ENCODE measurements at regions not wholly inside any gene's neighbourhood (a gene's known extent, or its start where the extent isn't known, plus 50 kb on each side); places are given as distances from the start of the nearest gene placed in this dataset.

- no peaks in the 10 kb centered on the region for H3K36me3 ChIP-seq (replicated peaks in 1 of 2; ENCODE audit: insufficient read depth in 1 of 2, low read depth in 2 of 2)
- H3K27ac ChIP-seq: no peak overlapping the region
- no peak for DNase-seq
- H3K27me3 ChIP-seq: no peaks in the 10 kb centered on the region
- H3K4me3 ChIP-seq: no peak overlapping the region
- H3K4me1 ChIP-seq: no peaks in the 10 kb centered on the region
- ATAC-seq: no peak
- H3K9me3 ChIP-seq: no peaks in the 10 kb centered on the region
- no peak for TF ChIP-seq CTCF (IDR thresholded peaks at IDR 0.05)
- TF ChIP-seq POLR2A (IDR thresholded peaks at IDR 0.05): no peak
- intact Hi-C loops (cut with DNase I): no loop called here
Measured at GRCh38 chr13:74074723-74075122, 59.5 kb downstream of the KLF12 start.

- no peak for ATAC-seq
- TF ChIP-seq POLR2A (IDR thresholded peaks at IDR 0.05) (no peak), CTCF (IDR thresholded peaks at IDR 0.05) (no peak)
- no peak for DNase-seq
- intact Hi-C loops (cut with DNase I): no loop called here
- Histone ChIP-seq H3K27me3 (no peaks in the 10 kb centered on the region), H3K9me3 (no peaks in the 10 kb centered on the region), H3K36me3 (replicated peaks in 1 of 2; ENCODE audit: insufficient read depth in 1 of 2, low read depth in 2 of 2) (no peaks in the 10 kb centered on the region), H3K27ac (no peak overlapping the region), H3K4me3 (no peak overlapping the region), H3K4me1 (no peaks in the 10 kb centered on the region)
- WGBS, 2 donors: 82 to 85% methylated on average over 1 of the region's 1 CpG
Measured at GRCh38 chr13:74073274-74073673, 60.9 kb downstream of the KLF12 start.

- H3K9me3 ChIP-seq: no peaks in the 10 kb centered on the region
- DNase-seq: no peak
- no peaks in the 10 kb centered on the region for H3K36me3 ChIP-seq (replicated peaks in 1 of 2; ENCODE audit: insufficient read depth in 1 of 2, low read depth in 2 of 2)
- H3K27me3 ChIP-seq: no peaks in the 10 kb centered on the region
- H3K4me3 ChIP-seq: no peak overlapping the region
- TF ChIP-seq CTCF (IDR thresholded peaks at IDR 0.05) (no peak), POLR2A (IDR thresholded peaks at IDR 0.05) (no peak)
- H3K27ac ChIP-seq: no peak overlapping the region
- 82 to 100% methylated on average over 1 of the region's 1 CpG for WGBS, 2 donors
- intact Hi-C loops (cut with DNase I): no loop called here
- no peak for ATAC-seq
- H3K4me1 ChIP-seq: no peaks in the 10 kb centered on the region
Measured at GRCh38 chr13:74070513-74070912, 63.7 kb downstream of the KLF12 start.

GRCh38 chr13:74070065-74070464 lies 64.1 kb downstream of the KLF12 start:
- DNase-seq (no peak), ATAC-seq (no peak)
- no peaks in the 10 kb centered on the region for H3K27me3 ChIP-seq
- intact Hi-C loops (cut with DNase I): no loop called here
- WGBS, 2 donors: 67 to 68% methylated on average over 4 of the region's 4 CpGs
- no peaks in the 10 kb centered on the region for H3K9me3 ChIP-seq
- H3K36me3 ChIP-seq (replicated peaks in 1 of 2; ENCODE audit: insufficient read depth in 1 of 2, low read depth in 2 of 2): no peaks in the 10 kb centered on the region
- H3K27ac ChIP-seq: no peak overlapping the region
- no peak for TF ChIP-seq CTCF (IDR thresholded peaks at IDR 0.05)
- TF ChIP-seq POLR2A (IDR thresholded peaks at IDR 0.05): no peak
- H3K4me3 ChIP-seq: no peak overlapping the region
- H3K4me1 ChIP-seq: no peaks in the 10 kb centered on the region

- TF ChIP-seq CTCF (IDR thresholded peaks at IDR 0.05) (no peak), POLR2A (IDR thresholded peaks at IDR 0.05) (no peak)
- H3K27ac ChIP-seq: no peak overlapping the region
- intact Hi-C loops (cut with DNase I): no loop called here
- no peaks in the 10 kb centered on the region for H3K9me3 ChIP-seq
- WGBS, 2 donors: 88 to 93% methylated on average over 7 of the region's 7 CpGs
- H3K4me3 ChIP-seq: no peak overlapping the region
- no peaks in the 10 kb centered on the region for H3K27me3 ChIP-seq
- no peaks in the 10 kb centered on the region for H3K36me3 ChIP-seq (replicated peaks in 1 of 2; ENCODE audit: insufficient read depth in 1 of 2, low read depth in 2 of 2)
- DNase-seq: no peak
- no peak for ATAC-seq
- no peaks in the 10 kb centered on the region for H3K4me1 ChIP-seq
Measured at GRCh38 chr13:74068471-74068870, 65.7 kb downstream of the KLF12 start.

Measured in body of pancreas (tissue), 4 donors.